GM12878 (cell line): ENCODE measurements at regions not wholly inside any gene's neighbourhood (a gene's known extent, or its start where the extent isn't known, plus 50 kb on each side); places are given as distances from the start of the nearest gene placed in this dataset.

Experiments used
- CTCF ChIP-seq, 3 experiments: IDR thresholded peaks in 2 of 3; conservative IDR thresholded peaks in 1 of 3; 2 replicates each; pipeline ENCODE4 v1.5.1; 2011; ENCODE audit warnings: low read depth in 3 of 3, low read length in 3 of 3, mild to moderate bottlenecking in 3 of 3, control low read depth in 2 of 3, moderate library complexity in 2 of 3, inconsistent platforms in 1 of 3, mixed read lengths in 1 of 3; ENCODE audit not compliant: control insufficient read depth in 2 of 3, insufficient read depth in 1 of 3; ENCODE audit errors: extremely low read depth in 1 of 3
- JUND ChIP-seq: IDR thresholded peaks from 2 replicates; pipeline ENCODE4 v1.6.1; 2012; ENCODE audit warnings: low read depth, mild to moderate bottlenecking, low read length, improper control_type of control experiment, moderate library complexity

- no peak for TF ChIP-seq JUND
- TF ChIP-seq CTCF (IDR thresholded peaks at IDR 0.05 in 2 of 3, conservative IDR thresholded peaks at IDR 0.05 in 1 of 3; ENCODE audit: control insufficient read depth in 2 of 3, extremely low read depth in 1 of 3, insufficient read depth in 1 of 3, low read depth in 3 of 3, low read length in 3 of 3): no peak
Measured at GRCh38 chrX:113274791-113275190, 434.2 kb upstream of the AMOT start.
